ENCODE measurements at regions not wholly inside any gene's neighbourhood (a gene's known extent, or its start where the extent isn't known, plus 50 kb on each side); places are given as distances from the start of the nearest gene placed in this dataset.

GRCh38 chr9:85310573-85310972 lies 431.2 kb downstream of the AGTPBP1 start:
- TF ChIP-seq CTCF (IDR thresholded peaks at IDR 0.05; ENCODE audit: insufficient read depth, low read length) (no peak), REST (IDR thresholded peaks at IDR 0.05; ENCODE audit: insufficient replicate concordance, low read depth) (no peak), POLR2AphosphoS5 (IDR thresholded peaks at IDR 0.05; ENCODE audit: low read depth) (no peak), SPI1 (IDR thresholded peaks at IDR 0.05; ENCODE audit: borderline replicate concordance, low read depth) (no peak)

Data from HL-60 (cell line).